A673 (cell line): ENCODE measurements at regions not wholly inside any gene's neighbourhood (a gene's known extent, or its start where the extent isn't known, plus 50 kb on each side); places are given as distances from the start of the nearest gene placed in this dataset.

Experiments used
- CTCF ChIP-seq: fragments of 300-800, 200-600 bp; sonication (generic); conservative IDR thresholded peaks from 2 replicates; pipeline ENCODE4 v1.5.1; 2017; ENCODE audit warnings: low read depth, mild to moderate bottlenecking, antibody characterized with exemption, low read length, moderate library complexity, mixed read lengths
- EZH2 ChIP-seq: fragments of 200-600 bp; sonication (generic); IDR thresholded peaks from 2 replicates; pipeline ENCODE4 v1.6.1; 2017; ENCODE audit warnings: borderline replicate concordance, low read depth, mild to moderate bottlenecking, mixed read lengths, antibody characterized with exemption, low read length; ENCODE audit not compliant: poor library complexity, severe bottlenecking

GRCh38 chr9:97767891-97768290 is 70.8 kb upstream of the XPA start:
- TF ChIP-seq CTCF (no peak), EZH2 (no peak)
